ENCODE measurements at regions not wholly inside any gene's neighbourhood (a gene's known extent, or its start where the extent isn't known, plus 50 kb on each side); places are given as distances from the start of the nearest gene placed in this dataset.

DNA sequence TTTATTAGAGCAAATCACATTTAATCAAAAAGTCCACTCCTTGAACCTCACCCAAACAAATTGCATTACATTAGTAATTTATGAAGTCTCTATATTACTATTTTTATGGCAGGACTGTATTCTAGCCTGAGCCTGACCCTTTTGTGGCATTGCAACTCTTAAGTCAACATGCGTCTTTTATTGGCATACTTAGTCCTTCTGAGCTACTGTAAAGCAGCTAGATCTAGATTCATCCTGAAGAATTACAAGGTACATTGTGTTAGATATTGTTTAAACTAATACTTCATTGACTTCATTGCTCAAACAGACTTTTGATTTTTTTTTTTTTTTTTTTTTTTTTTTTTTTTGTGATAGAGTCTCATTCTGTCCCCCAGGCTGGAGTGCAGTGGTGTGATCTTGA lies 1842.5 kb upstream of the CDH9 start:
- Histone ChIP-seq H3K27me3 (no peaks in the 10 kb centered on the region), H3K4me3 (no peak overlapping the region), H3K4me1 (no peaks in the 10 kb centered on the region), H3K9me3 (no peaks in the 10 kb centered on the region), H3K27ac (no peak overlapping the region), H3K36me3 (no peaks in the 10 kb centered on the region)
- TF ChIP-seq, protein P1, sequence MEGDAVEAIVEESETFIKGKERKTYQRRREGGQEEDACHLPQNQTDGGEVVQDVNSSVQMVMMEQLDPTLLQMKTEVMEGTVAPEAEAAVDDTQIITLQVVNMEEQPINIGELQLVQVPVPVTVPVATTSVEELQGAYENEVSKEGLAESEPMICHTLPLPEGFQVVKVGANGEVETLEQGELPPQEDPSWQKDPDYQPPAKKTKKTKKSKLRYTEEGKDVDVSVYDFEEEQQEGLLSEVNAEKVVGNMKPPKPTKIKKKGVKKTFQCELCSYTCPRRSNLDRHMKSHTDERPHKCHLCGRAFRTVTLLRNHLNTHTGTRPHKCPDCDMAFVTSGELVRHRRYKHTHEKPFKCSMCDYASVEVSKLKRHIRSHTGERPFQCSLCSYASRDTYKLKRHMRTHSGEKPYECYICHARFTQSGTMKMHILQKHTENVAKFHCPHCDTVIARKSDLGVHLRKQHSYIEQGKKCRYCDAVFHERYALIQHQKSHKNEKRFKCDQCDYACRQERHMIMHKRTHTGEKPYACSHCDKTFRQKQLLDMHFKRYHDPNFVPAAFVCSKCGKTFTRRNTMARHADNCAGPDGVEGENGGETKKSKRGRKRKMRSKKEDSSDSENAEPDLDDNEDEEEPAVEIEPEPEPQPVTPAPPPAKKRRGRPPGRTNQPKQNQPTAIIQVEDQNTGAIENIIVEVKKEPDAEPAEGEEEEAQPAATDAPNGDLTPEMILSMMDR (IDR thresholded peaks at IDR 0.05), result no peak
- TF ChIP-seq POLR2AphosphoS5 (IDR thresholded peaks at IDR 0.05), result no peak
- in situ Hi-C loops (cut with MboI; ENCODE audit: low pct_ligation_motif_present in 1 of 4, low pct_unique_long_range_greater_than_20kb in 1 of 4, low sequenced_read_pairs in 3 of 4), result no loop called here
- intact Hi-C loops (cut with DNase I; ENCODE audit: low total_unique reads), result no loop called here
- 79 to 89% methylated on average over 1 of the region's 1 CpG for WGBS, 2 donors (ENCODE audit: low coverage in 1 of 2)
- DNase-seq, result no peak

DNA sequence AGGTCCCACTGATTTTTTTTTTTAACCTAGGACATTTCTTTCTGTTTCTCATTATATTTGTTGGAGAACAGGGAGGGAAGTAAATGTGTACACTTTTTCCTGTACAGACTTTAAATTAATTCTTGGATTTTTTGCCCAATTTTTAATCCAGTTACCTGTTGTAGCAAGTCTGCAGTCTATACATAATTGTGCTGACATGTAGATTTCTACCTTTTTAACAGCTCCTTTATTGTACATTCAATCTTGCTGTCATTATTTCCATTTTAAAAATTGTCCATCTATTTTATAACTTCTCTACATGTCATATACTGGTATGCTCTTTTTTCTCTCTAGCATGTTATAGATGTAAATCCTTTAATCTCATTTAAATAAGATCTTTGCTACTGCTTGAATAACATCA lies 1838.7 kb upstream of the CDH9 start:
- no peak overlapping the region for H3K27ac ChIP-seq
- no peaks in the 10 kb centered on the region for H3K4me1 ChIP-seq
- no peaks in the 10 kb centered on the region for H3K9me3 ChIP-seq
- H3K36me3 ChIP-seq, result no peaks in the 10 kb centered on the region
- intact Hi-C loops (cut with DNase I; ENCODE audit: low total_unique reads), result no loop called here
- no peaks in the 10 kb centered on the region for H3K27me3 ChIP-seq
- no peak for DNase-seq
- H3K4me3 ChIP-seq, result no peak overlapping the region
- in situ Hi-C loops (cut with MboI; ENCODE audit: low pct_ligation_motif_present in 1 of 4, low pct_unique_long_range_greater_than_20kb in 1 of 4, low sequenced_read_pairs in 3 of 4), result no loop called here
- TF ChIP-seq POLR2A (IDR thresholded peaks at IDR 0.05), result no peak

DNA sequence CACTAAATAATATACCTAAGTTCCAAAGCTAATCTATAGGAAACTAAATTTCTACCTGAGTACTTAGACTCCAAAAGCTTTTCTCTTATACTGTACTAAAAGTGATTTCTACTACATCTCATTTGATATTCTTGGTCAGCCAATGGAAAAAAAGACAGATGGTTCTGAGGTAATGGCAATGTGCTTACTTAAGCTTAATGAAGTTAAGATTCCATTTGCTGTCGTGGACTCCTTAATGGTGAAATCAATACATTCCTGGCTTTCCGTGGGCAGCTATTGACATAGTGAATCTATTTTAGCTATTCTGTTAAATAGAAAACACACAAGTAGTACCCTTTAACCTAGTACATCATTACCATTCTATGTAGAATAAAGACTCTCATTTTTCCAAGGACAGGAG lies 1825.6 kb upstream of the CDH9 start:
- in situ Hi-C loops (cut with MboI; ENCODE audit: low pct_ligation_motif_present in 1 of 4, low pct_unique_long_range_greater_than_20kb in 1 of 4, low sequenced_read_pairs in 3 of 4) (no loop called here), intact Hi-C loops (cut with DNase I; ENCODE audit: low total_unique reads) (no loop called here)
- TF ChIP-seq, protein P1 (IDR thresholded peaks at IDR 0.05), result no peak
- TF ChIP-seq POLR2A (IDR thresholded peaks at IDR 0.05) (no peak), POLR2AphosphoS5 (IDR thresholded peaks at IDR 0.05) (no peak), EP300 (IDR thresholded peaks at IDR 0.05; ENCODE audit: low read depth) (no peak)
- H3K36me3 ChIP-seq, result no peaks in the 10 kb centered on the region
- H3K27ac ChIP-seq, result no peak overlapping the region
- no peaks in the 10 kb centered on the region for H3K9me3 ChIP-seq
- 38 to 47% methylated on average over 2 of the region's 2 CpGs for WGBS, 2 donors (ENCODE audit: low coverage in 1 of 2)
- no peak overlapping the region for H3K4me3 ChIP-seq
- H3K27me3 ChIP-seq, result no peaks in the 10 kb centered on the region
- no peaks in the 10 kb centered on the region for H3K4me1 ChIP-seq
- no peak for DNase-seq

DNA sequence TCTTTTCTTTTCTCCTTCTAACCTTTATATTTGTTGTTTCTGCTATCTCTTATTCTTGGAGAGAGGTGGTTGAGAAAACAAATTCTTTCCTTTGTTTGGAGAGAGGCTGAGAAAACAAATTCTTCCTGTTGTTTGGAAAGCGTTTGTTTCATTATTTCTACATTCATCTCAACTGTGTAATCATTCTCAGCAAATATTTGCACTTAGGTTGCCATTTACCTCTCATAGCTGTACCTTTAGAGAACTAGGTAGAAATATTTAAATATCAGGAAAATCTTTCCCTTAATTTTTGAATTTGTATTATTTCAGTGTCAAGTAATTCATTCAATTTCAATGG lies 1824.4 kb upstream of the CDH9 start:
- Histone ChIP-seq H3K27ac (no peak overlapping the region), H3K9me3 (no peaks in the 10 kb centered on the region), H3K27me3 (no peaks in the 10 kb centered on the region), H3K36me3 (no peaks in the 10 kb centered on the region), H3K4me3 (no peak overlapping the region), H3K4me1 (no peaks in the 10 kb centered on the region)
- 22 to 44% methylated on average over 1 of the region's 1 CpG for WGBS, 2 donors (ENCODE audit: low coverage in 1 of 2)
- intact Hi-C loops (cut with DNase I; ENCODE audit: low total_unique reads), result no loop called here
- TF ChIP-seq POLR2AphosphoS5 (IDR thresholded peaks at IDR 0.05) (no peak), EP300 (IDR thresholded peaks at IDR 0.05; ENCODE audit: low read depth) (no peak), POLR2A (IDR thresholded peaks at IDR 0.05) (no peak)
- TF ChIP-seq, protein P1 (IDR thresholded peaks at IDR 0.05), result no peak
- in situ Hi-C loops (cut with MboI; ENCODE audit: low pct_ligation_motif_present in 1 of 4, low pct_unique_long_range_greater_than_20kb in 1 of 4, low sequenced_read_pairs in 3 of 4), result no loop called here
- no peak for DNase-seq

DNA sequence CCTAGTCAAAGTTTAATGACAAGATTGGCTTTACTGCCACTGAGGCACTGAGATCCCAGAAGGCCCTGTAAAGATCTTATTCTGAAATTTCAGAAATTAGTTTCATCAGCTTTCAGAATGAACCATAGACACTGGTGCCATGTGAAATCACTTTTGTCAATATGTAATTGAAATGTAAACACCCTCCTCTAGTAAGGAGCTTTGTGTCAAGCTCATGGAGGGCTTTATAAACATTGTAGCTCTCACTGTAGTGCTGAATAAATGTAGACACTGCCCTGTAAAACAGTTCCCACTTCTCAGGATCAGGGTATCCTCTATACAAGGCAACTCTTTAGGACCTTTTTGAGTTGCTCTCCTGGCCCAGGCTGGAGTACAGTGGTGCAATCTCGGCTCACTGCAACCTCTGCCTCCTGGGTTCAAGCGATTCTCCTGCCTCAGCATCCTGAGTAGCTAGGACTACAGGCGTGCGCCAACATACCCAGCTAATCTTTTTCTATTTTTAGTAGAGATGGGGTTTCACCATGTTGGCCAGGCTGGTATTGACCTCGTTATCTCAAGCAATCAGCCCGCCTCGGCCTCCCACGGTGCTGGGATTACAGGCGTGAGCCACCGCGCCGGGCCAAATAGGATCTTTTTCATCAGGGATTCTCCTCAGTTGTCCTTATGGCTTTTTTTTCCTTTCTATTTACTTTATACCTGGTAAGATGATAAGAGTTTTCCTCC lies 1823.9 kb upstream of the CDH9 start:
- Histone ChIP-seq H3K4me3 (no peak overlapping the region), H3K36me3 (no peaks in the 10 kb centered on the region), H3K27me3 (no peaks in the 10 kb centered on the region), H3K9me3 (no peaks in the 10 kb centered on the region), H3K4me1 (no peaks in the 10 kb centered on the region), H3K27ac (no peak overlapping the region)
- intact Hi-C loops (cut with DNase I; ENCODE audit: low total_unique reads) (no loop called here), in situ Hi-C loops (cut with MboI; ENCODE audit: low pct_ligation_motif_present in 1 of 4, low pct_unique_long_range_greater_than_20kb in 1 of 4, low sequenced_read_pairs in 3 of 4) (no loop called here)
- DNase-seq, result no peak
- 85% methylated on average over 12 of the region's 12 CpGs; no CpG with 5 or more reads in 1 of the 2 donors for WGBS, 2 donors (ENCODE audit: low coverage in 1 of 2)
- TF ChIP-seq, protein P1 (IDR thresholded peaks at IDR 0.05), result no peak
- no peak for TF ChIP-seq EP300 (IDR thresholded peaks at IDR 0.05; ENCODE audit: low read depth)
